HG02885 (cell line): ENCODE measurements at regions not wholly inside any gene's neighbourhood (a gene's known extent, or its start where the extent isn't known, plus 50 kb on each side); places are given as distances from the start of the nearest gene placed in this dataset.
"Not testable (repeated sequence)": the region's sequence is repeated elsewhere in the genome, so short reads cannot be mapped to it uniquely, and the experiment has no call there.

Source experiments
- ATAC-seq: cut with Tn5 transposase; IDR thresholded peaks from one replicate; pipeline ENCODE4 v1.9.1; 2021; ENCODE audit warnings: mild to moderate bottlenecking; ENCODE audit not compliant: unreplicated experiment, poor library complexity

GRCh38 chr2:20112361-20112760 lies 60.9 kb upstream of the LAPTM4A start:
- ATAC-seq = not testable (repeated sequence)

- ATAC-seq = no peak
Observed at GRCh38 chr2:20111311-20112131, 60.1 kb upstream of the LAPTM4A start.

- ATAC-seq = no peak
Observed at GRCh38 chr2:20110876-20111275, 59.4 kb upstream of the LAPTM4A start.

GRCh38 chr2:20110383-20110782 lies 59.0 kb upstream of the LAPTM4A start:
- ATAC-seq = no peak

- ATAC-seq = no peak
Observed at GRCh38 chr2:20108655-20109396, 57.4 kb upstream of the LAPTM4A start.

GRCh38 chr2:20107776-20108175 lies 56.3 kb upstream of the LAPTM4A start:
- ATAC-seq = no peak

- no peak for ATAC-seq
Observed at GRCh38 chr2:20107352-20107751, 55.9 kb upstream of the LAPTM4A start.

GRCh38 chr2:20106746-20107145 lies 55.3 kb upstream of the LAPTM4A start:
- ATAC-seq = no peak

- ATAC-seq = no peak
Observed at GRCh38 chr2:20104900-20105545, 53.6 kb upstream of the LAPTM4A start.

GRCh38 chr2:20103530-20103929 lies 52.1 kb upstream of the LAPTM4A start:
- no peak for ATAC-seq
